Testis (tissue), 2 donors: ENCODE measurements at regions not wholly inside any gene's neighbourhood (a gene's known extent, or its start where the extent isn't known, plus 50 kb on each side); places are given as distances from the start of the nearest gene placed in this dataset.

Experiments
- DNase-seq: peaks from one replicate; pipeline ENCODE4 v3.0.0-alpha.2; 2019
- H3K27ac ChIP-seq, 2 donors: fragments of 200-600 bp; sonication (generic); one replicate each; pipeline ENCODE4 v1.5.1; 2019
- H3K27me3 ChIP-seq: fragments of 200-600 bp; sonication (generic); one replicate; pipeline ENCODE4 v1.5.1; 2019
- H3K36me3 ChIP-seq: fragments of 200-600 bp; sonication (generic); one replicate; pipeline ENCODE4 v1.5.1; 2017; ENCODE audit warnings: low read depth; ENCODE audit errors: missing control alignments
- H3K4me1 ChIP-seq: fragments of 200-600 bp; sonication (generic); one replicate; pipeline ENCODE4 v1.5.1; 2019
- H3K4me3 ChIP-seq, 2 donors: fragments of 200-600 bp; sonication (generic); one replicate each; pipeline ENCODE4 v1.5.1; 2017 to 2019
- H3K9me3 ChIP-seq: fragments of 200-600 bp; sonication (generic); one replicate; pipeline ENCODE4 v1.5.1; 2017
- POLR2A ChIP-seq: fragments of 450-650 bp; IDR thresholded peaks from one replicate; pipeline ENCODE4 v1.6.1; 2017; ENCODE audit warnings: antibody characterized with exemption, mild to moderate bottlenecking, moderate library complexity
- WGBS, 2 donors: methylation state at CpG; one replicate each; pipeline ENCODE4 v1.1.5; 2018; 5-methylcytosine and 5-hydroxymethylcytosine counted together
- intact Hi-C: fragments of 100-400 bp; cut with DNase I; formaldehyde crosslinking; loops from one replicate; pipeline ENCODE4 v1.15.1; 2023; ENCODE audit warnings: low total_unique reads
- TF ChIP-seq, protein P1 (sequence below), 3 experiments: fragments of 450-650 bp in 2 of 3; fragments of 200-600 bp in 1 of 3; sonication (generic) in 1 of 3; IDR thresholded peaks; one replicate each; pipeline ENCODE4 v1.5.1; 2016 to 2019; ENCODE audit warnings: antibody characterized with exemption in 3 of 3, mild to moderate bottlenecking in 2 of 3, moderate library complexity in 1 of 3

DNA sequence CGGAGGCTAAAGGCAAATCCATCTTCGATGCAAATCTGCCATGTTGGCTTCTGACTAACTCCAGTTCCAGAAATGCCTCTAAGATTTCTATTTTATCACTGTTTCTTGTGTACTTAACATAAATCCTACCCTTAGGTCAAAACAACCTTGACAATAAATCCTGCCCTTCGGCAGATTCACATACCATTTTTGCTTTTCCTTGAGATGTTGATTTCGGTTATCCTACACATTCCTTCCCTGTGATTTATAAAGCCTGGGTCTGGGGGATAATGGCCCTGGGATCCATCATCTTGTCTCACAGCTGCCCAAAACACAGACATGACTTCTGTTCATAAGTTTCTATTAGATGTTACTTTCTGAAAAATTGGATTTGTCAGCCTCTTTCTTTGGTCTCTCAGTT lies 231.7 kb upstream of the CARD18 start:
- no peak overlapping the region for H3K4me3 ChIP-seq
- no peaks in the 10 kb centered on the region for H3K27me3 ChIP-seq
- no peaks in the 10 kb centered on the region for H3K9me3 ChIP-seq
- TF ChIP-seq, protein P1, sequence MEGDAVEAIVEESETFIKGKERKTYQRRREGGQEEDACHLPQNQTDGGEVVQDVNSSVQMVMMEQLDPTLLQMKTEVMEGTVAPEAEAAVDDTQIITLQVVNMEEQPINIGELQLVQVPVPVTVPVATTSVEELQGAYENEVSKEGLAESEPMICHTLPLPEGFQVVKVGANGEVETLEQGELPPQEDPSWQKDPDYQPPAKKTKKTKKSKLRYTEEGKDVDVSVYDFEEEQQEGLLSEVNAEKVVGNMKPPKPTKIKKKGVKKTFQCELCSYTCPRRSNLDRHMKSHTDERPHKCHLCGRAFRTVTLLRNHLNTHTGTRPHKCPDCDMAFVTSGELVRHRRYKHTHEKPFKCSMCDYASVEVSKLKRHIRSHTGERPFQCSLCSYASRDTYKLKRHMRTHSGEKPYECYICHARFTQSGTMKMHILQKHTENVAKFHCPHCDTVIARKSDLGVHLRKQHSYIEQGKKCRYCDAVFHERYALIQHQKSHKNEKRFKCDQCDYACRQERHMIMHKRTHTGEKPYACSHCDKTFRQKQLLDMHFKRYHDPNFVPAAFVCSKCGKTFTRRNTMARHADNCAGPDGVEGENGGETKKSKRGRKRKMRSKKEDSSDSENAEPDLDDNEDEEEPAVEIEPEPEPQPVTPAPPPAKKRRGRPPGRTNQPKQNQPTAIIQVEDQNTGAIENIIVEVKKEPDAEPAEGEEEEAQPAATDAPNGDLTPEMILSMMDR (IDR thresholded peaks at IDR 0.05), result no peak
- TF ChIP-seq POLR2A, result no peak
- H3K4me1 ChIP-seq, result no peaks in the 10 kb centered on the region
- intact Hi-C loops, result no loop called here
- no peak overlapping the region for H3K27ac ChIP-seq
- no peak for DNase-seq
- WGBS, 2 donors, result 38 to 39% methylated on average over 4 of the region's 4 CpGs
- no peaks in the 10 kb centered on the region for H3K36me3 ChIP-seq

DNA sequence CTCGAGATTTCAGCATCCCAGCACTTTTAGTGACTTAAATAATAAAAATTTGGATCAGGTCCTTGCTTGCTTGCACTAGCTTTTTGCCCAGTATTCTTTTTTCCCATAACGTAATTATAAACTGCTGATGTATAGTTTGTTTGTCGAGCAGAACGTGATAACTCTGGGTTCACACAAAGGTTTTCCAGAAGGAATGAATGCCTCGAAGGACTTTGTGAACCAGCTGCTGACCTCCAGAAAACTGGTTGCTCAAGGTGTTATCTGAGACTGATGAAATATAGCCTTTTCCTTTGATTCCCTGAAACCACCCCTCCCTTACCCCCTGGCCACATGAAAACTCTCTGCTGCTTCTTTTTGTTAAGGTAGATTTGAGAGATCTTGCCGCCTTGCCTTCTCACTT lies 229.1 kb upstream of the CARD18 start:
- H3K4me1 ChIP-seq, result no peaks in the 10 kb centered on the region
- H3K36me3 ChIP-seq, result no peaks in the 10 kb centered on the region
- TF ChIP-seq POLR2A, result no peak
- TF ChIP-seq, protein P1 (IDR thresholded peaks at IDR 0.05), result no peak
- H3K27ac ChIP-seq, result no peak overlapping the region
- H3K27me3 ChIP-seq, result no peaks in the 10 kb centered on the region
- DNase-seq, result no peak
- 32 to 52% methylated on average over 6 of the region's 6 CpGs for WGBS, 2 donors
- H3K4me3 ChIP-seq, result no peak overlapping the region
- no peaks in the 10 kb centered on the region for H3K9me3 ChIP-seq
- intact Hi-C loops, result no loop called here

DNA sequence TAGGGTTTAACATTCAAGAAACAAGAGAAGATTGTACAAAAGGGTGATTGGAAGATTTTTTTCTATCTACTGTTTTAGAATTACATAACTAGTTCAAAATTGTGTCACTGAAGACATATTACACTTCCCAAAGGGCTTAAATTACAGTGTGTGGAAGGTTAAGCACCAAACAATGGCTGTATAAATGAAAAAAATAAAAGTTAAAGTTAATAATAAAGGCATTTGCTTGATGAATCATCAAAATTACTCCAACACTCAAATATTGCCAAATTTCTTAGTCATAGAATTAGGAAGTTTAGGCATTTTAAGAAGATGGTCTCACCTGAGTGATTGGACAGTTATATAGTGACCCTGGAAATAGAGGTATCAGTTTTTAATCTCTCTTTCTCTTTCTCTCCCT lies 227.6 kb upstream of the CARD18 start:
- H3K9me3 ChIP-seq, result no peaks in the 10 kb centered on the region
- TF ChIP-seq, protein P1 (IDR thresholded peaks at IDR 0.05), result no peak
- no peak for TF ChIP-seq POLR2A
- intact Hi-C loops, result no loop called here

DNA sequence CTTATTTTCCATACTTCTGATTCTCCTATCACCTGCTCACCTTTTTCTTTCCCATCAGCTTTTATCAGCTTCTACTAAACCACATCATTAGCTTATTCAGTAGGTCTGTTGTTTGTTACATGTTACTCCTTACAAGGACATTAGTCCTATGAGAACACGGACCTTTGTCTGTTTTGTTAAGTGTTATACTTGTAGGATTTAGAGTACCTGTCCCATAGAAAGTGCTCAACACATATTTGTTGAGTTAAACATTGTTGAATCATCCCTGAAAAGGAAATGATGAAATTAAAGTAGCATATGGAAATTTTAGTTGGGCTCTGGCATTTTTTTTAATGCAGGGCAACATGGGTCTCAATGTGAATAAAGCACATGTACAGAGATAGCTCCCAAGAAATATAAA lies 222.1 kb upstream of the CARD18 start:
- no peaks in the 10 kb centered on the region for H3K27me3 ChIP-seq

More for the DNA sequence above, 227.6 kb upstream of the CARD18 start:
- Histone ChIP-seq H3K4me3 (no peak overlapping the region), H3K4me1 (no peaks in the 10 kb centered on the region), H3K27ac (no peak overlapping the region), H3K27me3 (no peaks in the 10 kb centered on the region), H3K36me3 (no peaks in the 10 kb centered on the region)
- DNase-seq, result no peak

DNA sequence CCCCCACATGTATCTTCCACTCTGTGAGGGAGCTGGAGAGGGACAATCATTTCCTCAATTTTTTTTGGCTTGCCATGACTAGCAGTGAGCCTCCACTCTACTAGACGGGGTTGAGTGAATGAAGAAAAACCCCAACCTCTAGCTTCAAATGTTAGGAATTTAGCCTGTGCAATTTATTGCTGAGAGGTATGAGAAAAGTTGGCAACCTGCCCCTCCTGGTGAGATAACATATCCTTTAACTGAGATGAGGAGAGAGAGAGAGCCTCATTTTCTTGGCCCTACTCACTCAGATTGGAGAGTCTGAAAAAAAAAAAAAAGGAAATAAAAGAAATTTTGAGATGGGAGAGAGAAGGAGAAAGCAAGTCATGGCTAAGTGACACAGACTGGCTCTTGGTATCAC lies 218.2 kb upstream of the CARD18 start:
- Histone ChIP-seq H3K27ac (no peak overlapping the region), H3K36me3 (no peaks in the 10 kb centered on the region), H3K27me3 (no peaks in the 10 kb centered on the region), H3K4me3 (no peak overlapping the region), H3K9me3 (no peaks in the 10 kb centered on the region), H3K4me1 (no peaks in the 10 kb centered on the region)
- TF ChIP-seq POLR2A, result no peak
- TF ChIP-seq, protein P1 (IDR thresholded peaks at IDR 0.05), result no peak
- no peak for DNase-seq
- intact Hi-C loops, result no loop called here
- 63 to 83% methylated on average over 1 of the region's 1 CpG for WGBS, 2 donors

More for the DNA sequence above, 222.1 kb upstream of the CARD18 start:
- no peak overlapping the region for H3K27ac ChIP-seq
- no peaks in the 10 kb centered on the region for H3K9me3 ChIP-seq
- H3K4me1 ChIP-seq, result no peaks in the 10 kb centered on the region
- no peak overlapping the region for H3K4me3 ChIP-seq
- H3K36me3 ChIP-seq, result no peaks in the 10 kb centered on the region
- intact Hi-C loops, result no loop called here
- no peak for DNase-seq
- WGBS, 2 donors, result 56 to 71% methylated on average over 1 of the region's 1 CpG
- TF ChIP-seq, protein P1 (IDR thresholded peaks at IDR 0.05), result no peak
- TF ChIP-seq POLR2A, result no peak
